ENCODE measurements at regions not wholly inside any gene's neighbourhood (a gene's known extent, or its start where the extent isn't known, plus 50 kb on each side); places are given as distances from the start of the nearest gene placed in this dataset.

DNA sequence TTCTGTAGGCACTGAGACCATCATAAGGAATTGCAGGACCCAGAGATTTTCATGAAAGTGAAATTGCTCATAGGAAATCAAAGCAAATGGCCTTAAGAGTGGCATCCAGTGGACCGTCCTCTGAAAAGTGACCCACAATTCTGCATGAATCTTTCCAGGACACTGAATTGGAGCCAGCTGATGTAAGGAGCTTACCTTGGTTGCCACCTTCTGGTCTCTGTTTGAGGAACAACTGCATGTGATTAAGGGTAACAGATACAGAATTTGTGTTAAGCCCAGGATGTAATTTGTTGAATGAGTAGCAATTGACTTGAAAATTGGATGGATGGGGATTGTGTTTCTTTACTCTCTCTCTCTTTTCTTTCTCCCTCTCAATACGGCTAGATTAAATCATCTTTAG lies 49.9 kb upstream of the GAS1 start:
- ChIA-PET CTCF (no interaction called here), POLR2A (no interaction called here)
- H3K4me3 Mint-ChIP-seq = no peak overlapping the region
- no peak overlapping the region for H3K27ac Mint-ChIP-seq
- no peaks in the 10 kb centered on the region for H3K36me3 Mint-ChIP-seq (ENCODE audit: low read depth)
- H3K27me3 Mint-ChIP-seq = peaks cover 6% of the 10 kb centered on the region
- DNase-seq = no peak
- H3K9me3 Mint-ChIP-seq = no peaks in the 10 kb centered on the region
- H3K4me1 Mint-ChIP-seq = no peaks in the 10 kb centered on the region

DNA sequence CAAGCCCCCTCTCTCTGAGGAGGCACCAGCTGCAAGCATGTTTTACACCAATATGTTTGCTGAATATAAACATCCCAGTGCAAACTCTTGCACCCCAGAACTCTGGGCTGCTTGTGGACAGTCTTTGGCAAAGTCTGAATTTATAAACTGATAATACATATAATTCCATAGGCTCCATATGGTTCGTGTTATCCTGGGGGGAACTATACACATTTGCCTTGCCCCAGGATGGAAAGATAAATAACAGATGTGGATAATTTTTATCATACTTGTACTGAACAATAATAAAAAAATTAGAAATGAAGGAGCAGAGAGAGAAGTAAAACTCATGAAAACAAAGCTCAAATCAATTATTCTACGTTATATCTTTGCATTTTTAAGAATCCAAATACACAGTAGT lies 50.6 kb upstream of the GAS1 start:
- Mint-ChIP-seq H3K36me3 (ENCODE audit: low read depth) (no peaks in the 10 kb centered on the region), H3K27me3 (peaks cover 6% of the 10 kb centered on the region), H3K9me3 (no peaks in the 10 kb centered on the region), H3K27ac (no peak overlapping the region), H3K4me3 (no peak overlapping the region), H3K4me1 (no peaks in the 10 kb centered on the region)
- ChIA-PET POLR2A (no interaction called here), CTCF (no interaction called here)
- DNase-seq = no peak

DNA sequence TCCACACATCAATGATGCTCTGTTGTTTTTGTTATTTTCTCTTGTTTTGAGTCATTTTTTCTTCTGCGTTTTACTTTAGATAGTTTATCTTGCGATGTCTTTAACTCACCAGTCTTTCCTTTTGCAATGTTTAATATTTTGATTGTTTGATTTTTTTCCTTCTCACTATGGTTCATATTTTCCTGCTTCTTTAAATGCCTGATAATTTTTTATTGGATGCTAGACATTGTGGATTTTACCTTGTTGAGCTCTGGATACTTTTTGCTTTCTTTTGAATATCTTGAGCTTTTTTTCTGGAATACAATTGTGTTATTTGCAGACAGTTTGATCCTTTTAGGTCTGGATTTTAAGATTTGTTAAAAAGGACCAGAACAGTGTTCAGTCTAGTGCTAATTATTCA lies 55.2 kb upstream of the GAS1 start:
- H3K27ac Mint-ChIP-seq = no peak overlapping the region
- no peaks in the 10 kb centered on the region for H3K4me1 Mint-ChIP-seq
- H3K4me3 Mint-ChIP-seq = no peak overlapping the region
- DNase-seq = no peak
- CTCF ChIA-PET = no interaction called here
- POLR2A ChIA-PET = no interaction called here
- H3K9me3 Mint-ChIP-seq = no peaks in the 10 kb centered on the region
- H3K36me3 Mint-ChIP-seq (ENCODE audit: low read depth) = no peaks in the 10 kb centered on the region
- H3K27me3 Mint-ChIP-seq = no peaks in the 10 kb centered on the region

DNA sequence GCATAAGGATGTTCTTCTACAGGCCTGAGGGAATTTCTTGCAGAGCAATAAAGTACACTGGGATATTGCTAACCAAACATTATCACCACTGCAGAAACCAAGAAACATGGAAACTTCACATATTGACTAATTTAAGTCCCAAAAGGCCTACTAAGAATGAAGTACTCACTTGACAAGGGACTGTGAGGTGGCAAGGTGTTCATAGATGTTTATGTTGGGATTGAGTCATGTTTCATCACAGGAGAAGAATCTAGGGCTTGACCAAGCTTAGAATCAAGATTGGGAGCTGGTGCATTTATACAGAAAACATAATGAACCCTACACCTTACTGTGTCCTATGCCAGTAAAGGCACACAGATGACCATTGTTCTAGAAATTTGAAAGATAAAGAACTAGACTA lies 56.7 kb upstream of the GAS1 start:
- no peak overlapping the region for H3K4me3 Mint-ChIP-seq
- no peak overlapping the region for H3K27ac Mint-ChIP-seq

DNA sequence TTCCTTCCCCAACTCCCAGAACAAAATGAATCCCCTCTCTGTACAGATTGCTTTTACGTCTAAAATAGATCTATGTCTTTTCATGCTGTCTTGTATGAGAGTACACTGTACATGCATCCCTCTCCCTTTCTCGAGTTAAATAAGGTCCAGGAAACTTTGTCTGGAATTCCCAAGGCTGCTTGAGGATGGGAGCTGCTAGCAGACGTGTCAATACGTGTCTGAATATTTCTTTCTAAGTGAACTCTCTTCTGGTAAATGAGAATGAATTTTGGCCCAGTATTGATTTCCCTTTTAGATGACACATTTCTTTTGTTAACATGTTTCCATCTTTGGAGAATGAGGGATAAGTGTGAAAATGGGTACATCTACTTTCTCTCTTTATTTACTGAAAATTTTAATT lies 59.6 kb upstream of the GAS1 start:
- CTCF ChIA-PET = no interaction called here
- Mint-ChIP-seq H3K36me3 (ENCODE audit: low read depth) (no peaks in the 10 kb centered on the region), H3K4me1 (no peaks in the 10 kb centered on the region), H3K27ac (no peak overlapping the region), H3K27me3 (no peaks in the 10 kb centered on the region), H3K9me3 (no peaks in the 10 kb centered on the region), H3K4me3 (no peak overlapping the region)
- POLR2A ChIA-PET = no interaction called here
- DNase-seq = no peak

More for the DNA sequence above, 56.7 kb upstream of the GAS1 start:
- DNase-seq = no peak
- H3K9me3 Mint-ChIP-seq = no peaks in the 10 kb centered on the region
- no peaks in the 10 kb centered on the region for H3K36me3 Mint-ChIP-seq (ENCODE audit: low read depth)
- POLR2A ChIA-PET = no interaction called here
- no peaks in the 10 kb centered on the region for H3K4me1 Mint-ChIP-seq
- no peaks in the 10 kb centered on the region for H3K27me3 Mint-ChIP-seq
- CTCF ChIA-PET = no interaction called here

DNA sequence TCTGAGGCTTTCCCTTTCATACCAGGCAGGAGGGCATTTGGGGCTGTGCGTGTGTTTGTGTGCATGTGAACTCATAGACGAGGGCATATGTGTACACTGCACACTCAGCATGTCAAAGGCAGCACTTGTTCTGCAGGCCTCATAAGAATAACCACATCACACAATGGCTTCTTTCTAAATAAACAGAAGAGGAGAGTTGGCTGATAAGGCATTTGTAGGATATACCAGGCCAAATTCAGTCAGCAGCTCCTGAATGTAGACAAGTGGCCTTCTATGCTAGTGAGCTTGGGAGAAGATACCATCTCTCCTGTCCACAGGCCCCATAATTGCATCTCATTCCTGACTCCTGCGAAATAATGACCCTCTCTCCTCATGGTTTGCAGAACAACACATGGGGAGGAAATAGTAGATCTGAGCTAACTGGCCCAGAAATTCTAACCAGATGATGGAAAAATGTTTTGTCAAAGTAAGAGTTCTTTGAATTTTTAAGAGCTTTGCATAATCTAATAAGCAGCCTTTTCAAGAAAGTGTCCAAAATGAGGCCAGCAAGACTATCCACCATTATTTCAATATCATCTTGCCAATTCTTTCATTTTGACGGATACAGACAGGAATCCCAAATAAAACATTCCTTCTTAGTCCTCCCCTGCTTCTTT lies 60.5 kb upstream of the GAS1 start:
- no peak overlapping the region for H3K4me3 Mint-ChIP-seq
- no peak overlapping the region for H3K27ac Mint-ChIP-seq
- DNase-seq = no peak
- H3K4me1 Mint-ChIP-seq = no peaks in the 10 kb centered on the region
- no peaks in the 10 kb centered on the region for H3K36me3 Mint-ChIP-seq (ENCODE audit: low read depth)
- POLR2A ChIA-PET = no interaction called here
- H3K9me3 Mint-ChIP-seq = no peaks in the 10 kb centered on the region
- H3K27me3 Mint-ChIP-seq = no peaks in the 10 kb centered on the region
- CTCF ChIA-PET = interaction anchor here (0.7 kb wide), 1 partner anchor 73 kb away, joined by 3 read pairs; no protein-coding TSS in a partner anchor

DNA sequence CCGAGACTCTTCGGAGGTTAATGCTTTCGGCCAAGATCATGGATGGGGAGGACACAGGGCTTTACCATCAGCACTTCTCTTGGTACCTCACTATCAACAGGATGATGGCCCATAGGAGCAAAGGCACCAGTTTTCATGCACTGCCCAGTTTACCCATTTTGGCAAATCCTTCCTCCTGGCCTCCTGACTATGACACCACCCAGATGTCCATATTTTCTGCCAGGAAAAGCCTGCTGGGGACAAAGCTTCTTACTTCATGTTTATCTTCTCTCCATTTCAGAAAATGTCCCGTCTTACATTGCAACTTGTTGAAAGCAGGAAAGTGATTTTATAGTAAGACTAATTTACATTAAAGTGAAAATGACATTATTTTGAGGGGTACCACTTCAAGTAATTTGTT lies 61.4 kb upstream of the GAS1 start:
- Mint-ChIP-seq H3K27ac (no peak overlapping the region), H3K4me3 (no peak overlapping the region), H3K27me3 (no peaks in the 10 kb centered on the region), H3K36me3 (ENCODE audit: low read depth) (no peaks in the 10 kb centered on the region), H3K4me1 (no peaks in the 10 kb centered on the region), H3K9me3 (no peaks in the 10 kb centered on the region)
- POLR2A ChIA-PET = no interaction called here
- no peak for DNase-seq
- CTCF ChIA-PET = no interaction called here

DNA sequence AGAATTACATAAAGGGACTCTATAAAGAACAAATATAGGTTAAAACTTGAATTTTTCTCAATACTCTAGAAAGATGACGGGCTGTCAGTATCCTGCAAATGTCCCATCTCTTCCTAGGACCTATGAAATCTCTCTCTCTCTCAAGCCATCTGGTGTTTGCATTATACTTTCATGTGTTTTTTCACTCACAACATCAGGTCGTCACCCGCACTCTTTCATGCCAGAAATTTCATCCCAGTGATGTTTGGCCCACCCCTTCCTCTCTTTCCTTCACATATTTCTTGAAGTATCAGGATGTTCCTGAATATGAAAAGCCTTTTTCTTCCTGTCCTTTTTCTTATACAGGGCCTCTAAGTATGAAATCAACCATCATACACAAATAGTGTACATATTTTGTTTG lies 63.3 kb upstream of the GAS1 start:
- H3K27me3 Mint-ChIP-seq = no peaks in the 10 kb centered on the region
- no peaks in the 10 kb centered on the region for H3K9me3 Mint-ChIP-seq
- POLR2A ChIA-PET = no interaction called here
- no peak for DNase-seq
- no peak overlapping the region for H3K27ac Mint-ChIP-seq
- CTCF ChIA-PET = no interaction called here
- no peaks in the 10 kb centered on the region for H3K4me1 Mint-ChIP-seq
- no peaks in the 10 kb centered on the region for H3K36me3 Mint-ChIP-seq (ENCODE audit: low read depth)
- H3K4me3 Mint-ChIP-seq = no peak overlapping the region

DNA sequence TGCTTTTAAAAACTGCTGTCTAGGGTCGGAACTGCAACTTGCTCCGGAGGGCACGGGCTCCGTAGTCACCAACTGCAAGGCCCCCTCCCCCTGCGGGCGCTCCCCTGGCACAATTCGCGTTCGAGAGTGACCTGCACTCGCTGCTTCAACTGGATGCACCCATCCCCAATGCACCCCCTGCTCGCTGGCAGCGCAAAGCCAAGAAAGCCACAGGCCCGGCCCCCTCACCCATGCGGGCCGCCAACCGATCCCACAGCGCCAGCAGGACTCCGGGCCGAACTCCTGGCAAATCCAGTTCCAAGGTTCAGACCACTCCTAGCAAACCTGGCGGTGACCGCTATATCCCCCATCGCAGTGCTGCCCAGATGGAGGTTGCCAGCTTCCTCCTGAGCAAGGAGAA lies 64.2 kb upstream of the GAS1 start:
- Mint-ChIP-seq H3K4me3 (no peak overlapping the region), H3K36me3 (ENCODE audit: low read depth) (no peaks in the 10 kb centered on the region), H3K27me3 (no peaks in the 10 kb centered on the region), H3K27ac (no peak overlapping the region), H3K9me3 (no peaks in the 10 kb centered on the region), H3K4me1 (no peaks in the 10 kb centered on the region)
- DNase-seq = no peak
- POLR2A ChIA-PET = no interaction called here
- CTCF ChIA-PET = no interaction called here

DNA sequence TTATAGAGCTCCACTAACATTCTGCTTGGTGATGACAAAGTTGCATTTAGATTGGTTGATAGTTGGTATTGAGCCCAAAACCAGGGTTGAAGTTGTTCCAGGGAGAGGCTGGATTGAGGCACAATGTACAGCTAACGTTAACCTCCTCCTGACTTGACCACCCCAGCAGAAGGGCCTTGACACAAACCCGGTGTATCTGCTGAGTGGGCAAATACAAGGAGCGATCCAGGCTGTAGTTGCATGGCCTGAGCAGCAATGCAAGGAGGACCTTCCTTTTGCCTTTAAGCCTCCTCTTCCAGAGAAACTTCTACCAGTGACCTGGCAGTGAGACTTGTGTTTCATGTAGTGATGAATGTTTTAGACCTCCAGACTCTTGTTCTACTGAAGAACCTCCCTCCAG lies 66.2 kb upstream of the GAS1 start:
- H3K4me3 Mint-ChIP-seq = no peak overlapping the region
- no peak overlapping the region for H3K27ac Mint-ChIP-seq
- DNase-seq = no peak
- ChIA-PET CTCF (no interaction called here), POLR2A (no interaction called here)
- no peaks in the 10 kb centered on the region for H3K27me3 Mint-ChIP-seq
- no peaks in the 10 kb centered on the region for H3K4me1 Mint-ChIP-seq
- H3K36me3 Mint-ChIP-seq (ENCODE audit: low read depth) = no peaks in the 10 kb centered on the region
- no peaks in the 10 kb centered on the region for H3K9me3 Mint-ChIP-seq

DNA sequence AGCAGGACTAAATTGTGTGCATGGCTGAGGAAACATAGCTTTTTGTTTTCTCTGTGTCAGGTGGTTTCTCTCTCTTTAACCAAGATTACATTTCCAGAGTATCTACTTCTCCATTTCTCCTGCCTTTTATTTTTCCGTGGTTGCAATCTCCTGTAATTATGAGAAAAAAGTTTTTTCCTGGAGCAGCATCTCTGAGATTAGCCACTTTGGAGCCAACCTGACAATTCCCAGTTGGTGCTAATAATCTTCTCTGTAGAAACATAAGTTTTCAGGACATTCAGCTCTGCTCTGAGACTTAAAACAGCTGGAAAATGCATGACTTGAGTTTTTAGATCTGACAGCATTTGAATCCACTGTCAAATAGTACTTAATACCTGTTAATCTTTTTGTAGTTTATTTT lies 67.1 kb upstream of the GAS1 start:
- POLR2A ChIA-PET = no interaction called here
- H3K4me3 Mint-ChIP-seq = no peak overlapping the region
- no peaks in the 10 kb centered on the region for H3K36me3 Mint-ChIP-seq (ENCODE audit: low read depth)
- DNase-seq = no peak
- CTCF ChIA-PET = no interaction called here
- no peaks in the 10 kb centered on the region for H3K4me1 Mint-ChIP-seq
- no peaks in the 10 kb centered on the region for H3K27me3 Mint-ChIP-seq
- no peak overlapping the region for H3K27ac Mint-ChIP-seq
- H3K9me3 Mint-ChIP-seq = no peaks in the 10 kb centered on the region

DNA sequence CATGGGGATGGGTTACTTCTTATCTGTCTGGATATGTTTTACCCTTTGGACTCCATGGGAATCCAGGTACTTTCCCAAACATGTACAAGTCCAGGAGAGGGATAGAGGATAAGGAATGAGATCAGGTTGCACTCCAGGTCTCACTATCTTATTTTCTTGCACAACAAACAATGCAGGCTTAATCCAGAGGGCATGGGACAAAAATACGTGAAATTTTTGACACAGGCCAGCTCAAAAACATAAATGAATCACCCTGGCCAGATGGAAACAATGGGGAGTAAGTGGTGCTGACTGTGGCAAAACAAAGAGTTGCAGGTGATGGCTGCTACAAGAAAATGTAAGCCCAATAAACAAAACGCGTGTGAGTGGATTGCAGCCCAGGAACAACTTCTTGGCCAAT lies 69.4 kb upstream of the GAS1 start:
- POLR2A ChIA-PET = no interaction called here
- CTCF ChIA-PET = no interaction called here
- Mint-ChIP-seq H3K27ac (no peak overlapping the region), H3K9me3 (no peaks in the 10 kb centered on the region), H3K4me3 (no peak overlapping the region), H3K27me3 (no peaks in the 10 kb centered on the region), H3K36me3 (ENCODE audit: low read depth) (no peaks in the 10 kb centered on the region), H3K4me1 (no peaks in the 10 kb centered on the region)
- DNase-seq = no peak

DNA sequence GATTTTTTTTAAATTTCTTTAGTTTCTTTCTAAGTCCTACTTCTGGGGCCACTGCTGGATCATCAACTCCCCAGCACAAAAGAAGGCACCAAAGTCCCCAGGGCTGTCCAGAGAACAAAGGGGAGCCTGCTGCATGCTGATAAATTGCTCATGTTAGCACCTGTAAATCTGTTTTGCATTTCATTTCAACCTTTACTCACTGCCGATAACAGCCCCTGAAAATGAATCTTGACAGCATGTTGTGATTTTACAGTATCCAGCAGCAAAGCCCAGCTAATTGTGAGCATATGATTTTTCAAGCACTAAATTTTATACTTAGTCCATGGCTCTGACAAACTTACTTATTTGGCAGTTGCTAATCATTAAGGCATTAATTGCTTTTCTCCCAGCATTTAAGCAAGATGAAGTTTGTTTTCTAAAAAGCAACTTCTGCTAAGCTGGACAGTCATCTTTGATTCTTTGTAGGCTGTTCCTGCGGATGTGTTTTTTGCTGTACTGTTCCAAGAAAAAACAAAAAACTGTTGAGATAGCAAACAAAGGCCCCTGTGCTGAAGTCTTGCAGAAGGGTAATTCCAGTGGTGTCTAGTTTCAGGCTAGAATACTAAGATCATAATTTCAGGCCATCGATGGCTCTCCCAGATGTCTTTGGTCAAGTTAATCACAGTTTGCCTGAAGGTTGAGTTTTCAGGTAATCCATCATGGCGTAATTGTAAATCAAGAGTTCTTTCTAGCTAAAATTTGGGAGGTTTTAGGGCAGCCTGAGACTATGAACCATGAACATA lies 73.1 kb upstream of the GAS1 start:
- H3K36me3 Mint-ChIP-seq (ENCODE audit: low read depth) = no peaks in the 10 kb centered on the region
- H3K4me3 Mint-ChIP-seq = no peak overlapping the region
- no peaks in the 10 kb centered on the region for H3K9me3 Mint-ChIP-seq
- ChIA-PET POLR2A (no interaction called here), CTCF (no interaction called here)
- no peaks in the 10 kb centered on the region for H3K27me3 Mint-ChIP-seq
- no peaks in the 10 kb centered on the region for H3K4me1 Mint-ChIP-seq
- H3K27ac Mint-ChIP-seq = no peak overlapping the region
- DNase-seq = no peak

DNA sequence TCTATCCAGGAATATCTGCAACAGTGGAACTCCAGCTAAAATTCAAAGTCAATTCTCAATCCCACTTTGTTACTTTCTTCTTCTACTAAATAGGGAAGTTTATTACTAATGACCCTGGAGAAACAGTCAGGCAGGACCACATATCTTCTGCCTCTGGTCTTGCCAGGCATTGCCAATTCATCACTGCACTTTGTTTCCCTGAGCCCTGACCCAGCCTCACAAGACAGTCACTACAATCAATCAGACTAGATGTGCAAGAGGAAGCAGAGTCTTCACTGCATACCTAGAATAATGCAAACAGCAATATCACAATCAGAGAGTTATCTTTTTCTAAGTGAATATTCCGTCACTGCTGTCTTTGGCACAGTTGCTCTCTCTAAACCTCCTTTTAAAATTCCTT lies 74.9 kb upstream of the GAS1 start:
- H3K9me3 Mint-ChIP-seq = no peaks in the 10 kb centered on the region
- H3K4me3 Mint-ChIP-seq = no peak overlapping the region
- no peaks in the 10 kb centered on the region for H3K36me3 Mint-ChIP-seq (ENCODE audit: low read depth)
- no peaks in the 10 kb centered on the region for H3K4me1 Mint-ChIP-seq
- ChIA-PET POLR2A (no interaction called here), CTCF (no interaction called here)
- no peak for DNase-seq
- no peak overlapping the region for H3K27ac Mint-ChIP-seq
- H3K27me3 Mint-ChIP-seq = no peaks in the 10 kb centered on the region

Measured in activated CD4-positive, alpha-beta memory T cell treated with anti-CD3 and anti-CD28 coated beads, Interleukin-2, amount 10 ng/mL, durations not matched to agents 7 days and 5 days (primary cell).